ENCODE measurements at regions not wholly inside any gene's neighbourhood (a gene's known extent, or its start where the extent isn't known, plus 50 kb on each side); places are given as distances from the start of the nearest gene placed in this dataset.

GRCh38 chr12:73984552-73984951, 553.1 kb upstream of the ATXN7L3B start:
- TF ChIP-seq POLR2A (IDR thresholded peaks at IDR 0.05) (no peak), POLR2AphosphoS5 (IDR thresholded peaks at IDR 0.05) (no peak)

All from spleen (tissue), 3 donors.